SK-N-SH (cell line): ENCODE measurements at regions not wholly inside any gene's neighbourhood (a gene's known extent, or its start where the extent isn't known, plus 50 kb on each side); places are given as distances from the start of the nearest gene placed in this dataset.

Experiments
- CTCF ChIA-PET: fragments of 300-600, 350-600 bp; formaldehyde crosslinking; extraction: SDS; loops from one replicate; lab custom pipeline; 2021; lab: Yijun Ruan, JAX
- POLR2A ChIA-PET: fragments of 350-600 bp; sonication (Branson Sonifier 250); formaldehyde crosslinking; extraction: SDS; loops from one replicate; lab custom pipeline; 2020; ENCODE audit warnings: antibody characterized with exemption, inconsistent platforms; lab: Yijun Ruan, JAX
- DNase-seq: peaks from one replicate; pipeline ENCODE4 v3.0.0; 2012
- H2AFZ ChIP-seq: fragments of 200-600 bp; sonication (generic); 2 replicates; pipeline ENCODE4 v1.8.1; 2016; ENCODE audit warnings: antibody characterized with exemption, mild to moderate bottlenecking, low read depth
- H3F3A ChIP-seq: fragments of 200-600 bp; sonication (generic); replicated peaks from 2 replicates; pipeline ENCODE3; 2016; ENCODE audit warnings: antibody characterized with exemption, mild to moderate bottlenecking; ENCODE audit not compliant: insufficient read depth
- H3K27ac ChIP-seq, 2 experiments: fragments of 200-500 bp in 1 of 2; fragments of 200-600 bp in 1 of 2; sonication (Bioruptor generic) in 1 of 2; sonication (generic), shearing (Covaris generic) in 1 of 2; 2 replicates each; pipeline versions ENCODE4 v1.5.1 to v1.6.1; 2014 to 2016; ENCODE audit warnings: low read depth in 2 of 2, inconsistent platforms in 1 of 2, low read length in 1 of 2, mild to moderate bottlenecking in 1 of 2, mixed read lengths in 1 of 2
- H3K27me3 ChIP-seq: fragments of 200-600 bp; sonication (generic), shearing (Covaris generic); 2 replicates; pipeline ENCODE4 v1.6.1; 2016; ENCODE audit warnings: mixed run types; ENCODE audit not compliant: insufficient read depth
- H3K36me3 ChIP-seq, 2 experiments: fragments of 200-500 bp in 1 of 2; fragments of 200-600 bp in 1 of 2; sonication (Bioruptor generic) in 1 of 2; sonication (generic) in 1 of 2; replicated peaks in 1 of 2; 2 replicates each; pipeline versions ENCODE3 to v1.5.1; 2014 to 2016; ENCODE audit warnings: low read length in 1 of 2, mild to moderate bottlenecking in 1 of 2; ENCODE audit not compliant: insufficient read depth in 2 of 2, control insufficient read depth in 1 of 2
- H3K4me1 ChIP-seq, 2 experiments: fragments of 200-500 bp in 1 of 2; fragments of 200-600 bp in 1 of 2; sonication (Bioruptor generic) in 1 of 2; sonication (generic), shearing (Covaris generic) in 1 of 2; 2 replicates each; pipeline versions ENCODE4 v1.5.1 to v1.6.1; 2014 to 2016; ENCODE audit warnings: low read depth in 1 of 2, low read length in 1 of 2, mixed run types in 1 of 2; ENCODE audit not compliant: insufficient read depth in 2 of 2, control insufficient read depth in 1 of 2
- H3K4me2 ChIP-seq: fragments of 200-600 bp; sonication (generic), shearing (Covaris generic); 2 replicates; pipeline ENCODE4 v1.6.1; 2017; ENCODE audit warnings: mixed run types
- H3K4me3 ChIP-seq, 2 experiments: fragments of 200-500 bp in 1 of 2; fragments of 200-600 bp in 1 of 2; sonication (Bioruptor generic) in 1 of 2; sonication (generic), shearing (Covaris generic) in 1 of 2; 2 replicates each; pipeline versions ENCODE4 v1.5.1 to v1.8.1; 2014 to 2016; ENCODE audit warnings: low read depth in 2 of 2, inconsistent platforms in 1 of 2, low read length in 1 of 2, mild to moderate bottlenecking in 1 of 2, mixed read lengths in 1 of 2, moderate library complexity in 1 of 2
- H3K79me2 ChIP-seq: fragments of 200-600 bp; sonication (generic); 2 replicates; pipeline ENCODE4 v1.8.1; 2017; ENCODE audit warnings: mild to moderate bottlenecking; ENCODE audit not compliant: insufficient read depth
- H3K9ac ChIP-seq: fragments of 200-600 bp; sonication (generic); 2 replicates; pipeline ENCODE4 v1.6.1; 2017; ENCODE audit warnings: mixed run types
- H3K9me2 ChIP-seq: fragments of 200-600 bp; sonication (generic); 2 replicates; pipeline ENCODE4 v1.6.1; 2017; ENCODE audit warnings: mixed run types
- H3K9me3 ChIP-seq: fragments of 200-600 bp; sonication (generic); 2 replicates; pipeline ENCODE4 v1.6.1; 2017; ENCODE audit warnings: mixed run types, mild to moderate bottlenecking, moderate library complexity
- H4K20me1 ChIP-seq: fragments of 200-600 bp; sonication (generic); 2 replicates; pipeline ENCODE4 v1.6.1; 2017; ENCODE audit warnings: mild to moderate bottlenecking, mixed run types; ENCODE audit not compliant: insufficient read depth
- CHD2 ChIP-seq: fragments of 150-350 bp; IDR thresholded peaks from 2 replicates; pipeline ENCODE4 v1.6.1; 2018; ENCODE audit warnings: low read length; ENCODE audit not compliant: partially characterized antibody
- EZH2phosphoT487 ChIP-seq: fragments of 200-600 bp; sonication (generic); IDR thresholded peaks from 2 replicates; pipeline ENCODE4 v1.6.1; 2017; ENCODE audit warnings: low read depth, mixed run types, mild to moderate bottlenecking, antibody characterized with exemption, moderate library complexity, borderline replicate concordance
- FOSL2 ChIP-seq: IDR thresholded peaks from 2 replicates; pipeline ENCODE4 v1.4.0; 2012; ENCODE audit warnings: low read depth, mild to moderate bottlenecking, moderate library complexity, borderline replicate concordance
- FOXJ3 ChIP-seq: sonication (generic); formaldehyde crosslinking; IDR thresholded peaks from 2 replicates; pipeline ENCODE4 v1.5.1; 2020; ENCODE audit warnings: mild to moderate bottlenecking, missing genetic modification reagents
- FOXM1 ChIP-seq: IDR thresholded peaks from 2 replicates; pipeline ENCODE4 v1.4.0; 2012; ENCODE audit warnings: low read depth, mild to moderate bottlenecking
- IRF3 ChIP-seq: fragments of 150-350 bp; IDR thresholded peaks from 2 replicates; pipeline ENCODE4 v1.6.1; 2016; ENCODE audit warnings: mild to moderate bottlenecking, low read depth, low read length
- MXI1 ChIP-seq: IDR thresholded peaks from 2 replicates; pipeline ENCODE4 v1.6.1; 2012; ENCODE audit warnings: mild to moderate bottlenecking, low read depth, low read length, improper control_type of control experiment
- NFIC ChIP-seq: IDR thresholded peaks from 2 replicates; pipeline ENCODE4 v1.4.0; 2012; ENCODE audit warnings: borderline replicate concordance
- NRF1 ChIP-seq: IDR thresholded peaks from 2 replicates; pipeline ENCODE4 v1.6.1; 2012; ENCODE audit warnings: low read depth, mild to moderate bottlenecking, low read length
- POLR2AphosphoS5 ChIP-seq: IDR thresholded peaks from 2 replicates; pipeline ENCODE4 v1.6.1; 2012; ENCODE audit warnings: low read depth, low read length
- RCOR1 ChIP-seq: fragments of 150-350 bp; IDR thresholded peaks from 2 replicates; pipeline ENCODE4 v1.6.1; 2017; ENCODE audit warnings: antibody characterized with exemption, low read length
- REST ChIP-seq: IDR thresholded peaks from 2 replicates; pipeline ENCODE4 v1.6.1; 2012; ENCODE audit warnings: mild to moderate bottlenecking, low read depth, low read length, moderate library complexity
- RFX5 ChIP-seq: IDR thresholded peaks from 2 replicates; pipeline ENCODE4 v1.6.1; 2012; ENCODE audit warnings: mild to moderate bottlenecking, improper control_type of control experiment, low read length
- SMC3 ChIP-seq: IDR thresholded peaks from 2 replicates; pipeline ENCODE4 v1.6.1; 2012; ENCODE audit warnings: low read depth, low read length, improper control_type of control experiment
- TAF1 ChIP-seq: IDR thresholded peaks from 2 replicates; pipeline ENCODE4 v1.6.1; 2012; ENCODE audit warnings: low read depth, mild to moderate bottlenecking, low read length, moderate library complexity, borderline replicate concordance
- TCF12 ChIP-seq: IDR thresholded peaks from 2 replicates; pipeline ENCODE4 v1.4.0; 2012
- TEAD4 ChIP-seq: IDR thresholded peaks from 2 replicates; pipeline ENCODE4 v1.4.0; 2012; ENCODE audit warnings: mild to moderate bottlenecking, borderline replicate concordance; ENCODE audit not compliant: insufficient read depth
- USF2 ChIP-seq: fragments of 150-350 bp; IDR thresholded peaks from 2 replicates; pipeline ENCODE4 v1.6.1; 2017; ENCODE audit warnings: antibody characterized with exemption, low read length, low read depth, borderline replicate concordance
- YY1 ChIP-seq: IDR thresholded peaks from 2 replicates; pipeline ENCODE4 v1.4.0; 2012; ENCODE audit warnings: low read depth, mild to moderate bottlenecking
- ZBTB33 ChIP-seq: IDR thresholded peaks from 2 replicates; pipeline ENCODE4 v1.4.0; 2012; ENCODE audit warnings: low read depth, borderline replicate concordance
- TF ChIP-seq, protein P1 (sequence below): fragments of 200-600 bp; sonication (generic); IDR thresholded peaks from 2 replicates; pipeline ENCODE4 v1.6.1; 2017; ENCODE audit warnings: antibody characterized with exemption, mild to moderate bottlenecking, moderate library complexity

- TF ChIP-seq USF2: no peak
These were observed 526.9 kb downstream of the NPIPA7 start (continued) for GRCh38 chr16:16905850-16906249.

DNA sequence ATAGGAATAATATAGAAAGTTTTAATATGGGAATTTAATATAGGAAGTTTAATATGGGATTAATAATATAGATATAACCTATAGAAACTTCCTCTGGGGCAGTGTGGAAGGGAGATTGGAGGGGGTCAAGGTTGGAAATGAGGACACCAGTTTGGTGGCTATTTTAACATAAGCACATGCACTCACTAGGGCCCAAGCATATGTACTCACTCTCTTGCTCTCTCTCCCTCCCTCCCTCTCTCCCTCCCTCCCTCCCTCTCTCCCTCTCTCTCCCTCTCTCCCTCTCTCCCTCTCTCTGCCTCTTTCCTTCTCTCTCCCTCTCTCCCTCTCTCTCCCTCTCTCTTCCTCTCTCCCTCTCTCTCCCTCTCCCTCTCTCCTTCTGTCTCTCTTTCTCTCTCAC lies 528.1 kb downstream of the NPIPA7 start:
- Histone ChIP-seq H2AFZ (no peak overlapping the region), H3K4me3 (no peak overlapping the region), H3K9ac (no peak overlapping the region), H3K4me1 (no peaks in the 10 kb centered on the region), H3K9me3 (no peaks in the 10 kb centered on the region), H3F3A (no peaks in the 10 kb centered on the region), H3K79me2 (no peaks in the 10 kb centered on the region), H3K4me2 (no peak overlapping the region), H3K27me3 (no peaks in the 10 kb centered on the region), H3K36me3 (no peaks in the 10 kb centered on the region), H3K9me2 (no peaks in the 10 kb centered on the region), H4K20me1 (no peaks in the 10 kb centered on the region), H3K27ac (no peak overlapping the region)
- ChIA-PET POLR2A (no interaction called here), CTCF (interaction anchor here (0.9 kb wide), 1 partner anchor 126 kb away, joined by 3 read pairs; no protein-coding TSS in a partner anchor)
- no peak for DNase-seq
- TF ChIP-seq TAF1: no peak
- TF ChIP-seq CHD2: no peak
- no peak for TF ChIP-seq REST
- TF ChIP-seq RFX5: no peak
- TF ChIP-seq YY1: no peak
- TF ChIP-seq SMC3: no peak
- TF ChIP-seq RCOR1: no peak
- TF ChIP-seq NFIC: no peak
- TF ChIP-seq TEAD4: no peak
- no peak for TF ChIP-seq IRF3
- TF ChIP-seq TCF12: no peak
- TF ChIP-seq EZH2phosphoT487: no peak
- no peak for TF ChIP-seq FOSL2
- TF ChIP-seq NRF1: no peak
- TF ChIP-seq ZBTB33: no peak
- TF ChIP-seq FOXJ3 (CRISPR knock-in tag): no peak
- TF ChIP-seq, protein P1, sequence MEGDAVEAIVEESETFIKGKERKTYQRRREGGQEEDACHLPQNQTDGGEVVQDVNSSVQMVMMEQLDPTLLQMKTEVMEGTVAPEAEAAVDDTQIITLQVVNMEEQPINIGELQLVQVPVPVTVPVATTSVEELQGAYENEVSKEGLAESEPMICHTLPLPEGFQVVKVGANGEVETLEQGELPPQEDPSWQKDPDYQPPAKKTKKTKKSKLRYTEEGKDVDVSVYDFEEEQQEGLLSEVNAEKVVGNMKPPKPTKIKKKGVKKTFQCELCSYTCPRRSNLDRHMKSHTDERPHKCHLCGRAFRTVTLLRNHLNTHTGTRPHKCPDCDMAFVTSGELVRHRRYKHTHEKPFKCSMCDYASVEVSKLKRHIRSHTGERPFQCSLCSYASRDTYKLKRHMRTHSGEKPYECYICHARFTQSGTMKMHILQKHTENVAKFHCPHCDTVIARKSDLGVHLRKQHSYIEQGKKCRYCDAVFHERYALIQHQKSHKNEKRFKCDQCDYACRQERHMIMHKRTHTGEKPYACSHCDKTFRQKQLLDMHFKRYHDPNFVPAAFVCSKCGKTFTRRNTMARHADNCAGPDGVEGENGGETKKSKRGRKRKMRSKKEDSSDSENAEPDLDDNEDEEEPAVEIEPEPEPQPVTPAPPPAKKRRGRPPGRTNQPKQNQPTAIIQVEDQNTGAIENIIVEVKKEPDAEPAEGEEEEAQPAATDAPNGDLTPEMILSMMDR: no peak
- TF ChIP-seq POLR2AphosphoS5: no peak
- no peak for TF ChIP-seq FOXM1
- TF ChIP-seq MXI1: no peak
